Left ventricle myocardium inferior (tissue), 1 donor: ENCODE measurements at regions not wholly inside any gene's neighbourhood (a gene's known extent, or its start where the extent isn't known, plus 50 kb on each side); places are given as distances from the start of the nearest gene placed in this dataset.
"Not testable (repeated sequence)": the region's sequence is repeated elsewhere in the genome, so short reads cannot be mapped to it uniquely, and the experiment has no call there.

ENCODE experiments used
- DNase-seq: peaks from one replicate; pipeline ENCODE4 v3.0.0-alpha.2; 2020
- H3K27ac ChIP-seq: fragments of 200-600 bp; replicated peaks from 2 replicates; pipeline ENCODE4 v1.8.0; 2021
- H3K27me3 ChIP-seq: fragments of 200-600 bp; 2 replicates; pipeline ENCODE4 v1.8.0; 2021; ENCODE audit warnings: low read depth
- H3K36me3 ChIP-seq: fragments of 200-600 bp; 2 replicates; pipeline ENCODE4 v1.8.0; 2021
- H3K4me1 ChIP-seq: fragments of 200-600 bp; 2 replicates; pipeline ENCODE4 v1.8.0; 2021
- H3K4me3 ChIP-seq: fragments of 200-600 bp; 2 replicates; pipeline ENCODE4 v1.8.0; 2021; ENCODE audit warnings: mild to moderate bottlenecking, moderate library complexity
- H3K9me3 ChIP-seq: fragments of 200-600 bp; replicated peaks from 2 replicates; pipeline ENCODE4 v1.8.0; 2021
- intact Hi-C: fragments of 100-400 bp; cut with micrococcal nuclease; formaldehyde crosslinking; loops from one replicate; pipeline ENCODE4 v1.11.0; 2022
- TF ChIP-seq, protein P1 (sequence below): fragments of 200-600 bp; IDR thresholded peaks from 2 replicates; pipeline ENCODE4 v1.8.0; 2021; ENCODE audit warnings: antibody characterized with exemption, mild to moderate bottlenecking, borderline replicate concordance
- donor health status: DM: no; HTN: yes; CAD: no; lungs with severe emphysema.

GRCh38 chr17:20771104-20771503 is 191.6 kb downstream of the CDRT15L2 start:
- intact Hi-C loops, result no loop called here
- Histone ChIP-seq H3K4me1 (no peaks in the 10 kb centered on the region), H3K36me3 (no peaks in the 10 kb centered on the region), H3K27me3 (no peaks in the 10 kb centered on the region), H3K27ac (no peak overlapping the region), H3K9me3 (no peaks in the 10 kb centered on the region), H3K4me3 (no peak overlapping the region)
- TF ChIP-seq, protein P1, sequence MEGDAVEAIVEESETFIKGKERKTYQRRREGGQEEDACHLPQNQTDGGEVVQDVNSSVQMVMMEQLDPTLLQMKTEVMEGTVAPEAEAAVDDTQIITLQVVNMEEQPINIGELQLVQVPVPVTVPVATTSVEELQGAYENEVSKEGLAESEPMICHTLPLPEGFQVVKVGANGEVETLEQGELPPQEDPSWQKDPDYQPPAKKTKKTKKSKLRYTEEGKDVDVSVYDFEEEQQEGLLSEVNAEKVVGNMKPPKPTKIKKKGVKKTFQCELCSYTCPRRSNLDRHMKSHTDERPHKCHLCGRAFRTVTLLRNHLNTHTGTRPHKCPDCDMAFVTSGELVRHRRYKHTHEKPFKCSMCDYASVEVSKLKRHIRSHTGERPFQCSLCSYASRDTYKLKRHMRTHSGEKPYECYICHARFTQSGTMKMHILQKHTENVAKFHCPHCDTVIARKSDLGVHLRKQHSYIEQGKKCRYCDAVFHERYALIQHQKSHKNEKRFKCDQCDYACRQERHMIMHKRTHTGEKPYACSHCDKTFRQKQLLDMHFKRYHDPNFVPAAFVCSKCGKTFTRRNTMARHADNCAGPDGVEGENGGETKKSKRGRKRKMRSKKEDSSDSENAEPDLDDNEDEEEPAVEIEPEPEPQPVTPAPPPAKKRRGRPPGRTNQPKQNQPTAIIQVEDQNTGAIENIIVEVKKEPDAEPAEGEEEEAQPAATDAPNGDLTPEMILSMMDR, result no peak
- no peak for DNase-seq

DNA sequence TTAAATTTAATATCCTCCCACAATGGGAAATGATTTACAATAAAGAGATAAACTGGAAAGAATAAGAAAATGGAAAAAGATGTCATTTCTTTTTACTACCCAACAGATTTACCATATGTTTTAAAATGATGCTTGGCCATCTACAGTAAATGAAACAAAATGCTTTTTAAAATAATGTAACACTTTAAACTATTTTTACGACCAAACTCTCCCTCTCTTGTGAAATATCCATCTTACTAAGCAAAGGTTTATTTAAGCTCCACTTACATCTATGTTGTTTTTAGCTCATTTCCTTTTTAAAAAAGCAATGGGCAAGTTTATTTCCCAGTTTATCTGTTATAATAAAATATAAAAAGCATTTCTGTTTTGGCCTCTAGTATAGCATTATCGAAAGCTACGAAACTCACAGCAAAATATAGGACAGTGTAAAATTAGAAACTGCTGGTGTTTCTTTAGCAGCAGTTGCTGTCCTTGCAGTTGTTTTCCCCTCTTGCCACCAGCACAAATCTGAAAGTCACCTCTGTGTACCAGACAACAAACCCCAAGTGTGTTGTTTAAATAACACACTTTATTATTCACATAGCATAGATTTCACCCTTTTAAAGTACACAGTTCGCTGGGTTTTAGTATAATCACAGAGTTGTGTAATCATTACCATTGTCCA is 195.1 kb downstream of the CDRT15L2 start:
- intact Hi-C loops, result no loop called here
- TF ChIP-seq, protein P1, result no peak
- no peaks in the 10 kb centered on the region for H3K4me1 ChIP-seq
- H3K36me3 ChIP-seq, result no peaks in the 10 kb centered on the region
- no peaks in the 10 kb centered on the region for H3K9me3 ChIP-seq
- peaks cover 2% of the 10 kb centered on the region for H3K27me3 ChIP-seq
- no peak overlapping the region for H3K27ac ChIP-seq
- DNase-seq, result no peak
- no peak overlapping the region for H3K4me3 ChIP-seq

DNA sequence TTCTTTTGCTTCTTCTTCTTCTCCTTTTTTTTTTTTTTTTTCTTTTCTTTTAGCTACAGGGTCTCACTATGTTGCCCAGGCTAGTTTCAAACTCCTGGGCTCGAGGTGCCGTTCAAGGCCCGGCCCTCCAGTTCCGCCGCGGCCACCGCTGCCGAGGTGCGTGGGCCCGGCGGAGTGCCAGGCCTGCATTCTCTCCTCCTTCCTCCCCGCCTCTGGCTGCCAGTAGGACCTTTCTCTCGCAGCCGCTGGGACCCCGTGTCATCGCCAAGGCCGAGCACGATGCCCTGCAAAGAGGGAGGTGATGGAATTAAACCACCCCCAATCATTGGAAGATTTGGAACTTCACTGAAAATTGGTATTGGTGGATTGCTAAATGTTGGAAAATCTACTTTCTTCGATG is 195.8 kb downstream of the CDRT15L2 start:
- no peak overlapping the region for H3K4me3 ChIP-seq
- no peaks in the 10 kb centered on the region for H3K4me1 ChIP-seq
- intact Hi-C loops, result no loop called here
- no peaks in the 10 kb centered on the region for H3K9me3 ChIP-seq
- DNase-seq, result no peak
- H3K27ac ChIP-seq, result no peak overlapping the region
- peaks cover 4% of the 10 kb centered on the region for H3K27me3 ChIP-seq
- no peaks in the 10 kb centered on the region for H3K36me3 ChIP-seq
- TF ChIP-seq, protein P1, result no peak

DNA sequence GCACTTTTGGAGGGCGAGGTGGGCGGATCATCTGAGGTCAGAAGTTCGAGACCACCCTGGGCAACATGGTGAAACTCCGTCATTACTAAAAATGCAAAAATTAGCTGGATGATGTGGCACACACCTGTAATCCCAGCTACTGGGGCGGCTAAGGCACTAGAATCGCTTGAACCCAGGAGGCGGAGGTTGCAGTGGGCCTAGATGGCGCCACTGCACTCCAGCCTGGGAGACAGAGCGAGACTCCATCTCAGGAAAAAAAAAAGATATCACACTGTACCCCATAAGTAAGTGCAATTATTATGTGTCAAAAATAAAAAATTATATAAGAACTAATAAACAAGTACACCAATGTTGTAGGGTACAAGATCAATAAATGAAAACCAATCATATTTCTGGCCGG is 200.0 kb downstream of the CDRT15L2 start:
- Histone ChIP-seq H3K4me3 (no peak overlapping the region), H3K27ac (no peak overlapping the region), H3K36me3 (no peaks in the 10 kb centered on the region), H3K9me3 (no peaks in the 10 kb centered on the region), H3K27me3 (peaks cover 35% of the 10 kb centered on the region), H3K4me1 (no peaks in the 10 kb centered on the region)
- intact Hi-C loops, result no loop called here
- DNase-seq, result no peak
- TF ChIP-seq, protein P1, result no peak

DNA sequence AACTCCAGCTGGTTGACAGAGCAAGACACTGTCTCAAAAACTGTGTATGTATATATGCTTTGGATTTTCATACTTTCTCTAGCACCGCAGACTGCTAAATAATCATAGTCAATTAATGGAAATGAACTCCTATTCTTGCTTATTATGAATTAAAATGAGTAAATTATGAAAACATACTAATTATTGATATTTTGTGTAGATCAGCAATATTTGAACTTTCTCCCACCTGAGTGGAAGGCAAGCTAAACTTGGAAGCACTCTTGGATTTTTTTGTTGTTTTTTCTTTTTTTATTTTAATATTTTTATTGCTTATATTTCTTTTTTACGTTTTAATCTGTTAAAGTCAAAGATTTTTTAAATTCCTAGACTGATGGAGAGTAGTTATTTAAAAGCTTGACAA is 201.7 kb downstream of the CDRT15L2 start:
- no peak overlapping the region for H3K27ac ChIP-seq
- intact Hi-C loops, result no loop called here
- peaks cover 50% of the 10 kb centered on the region for H3K27me3 ChIP-seq
- no peaks in the 10 kb centered on the region for H3K4me1 ChIP-seq
- no peaks in the 10 kb centered on the region for H3K36me3 ChIP-seq
- H3K4me3 ChIP-seq, result no peak overlapping the region
- TF ChIP-seq, protein P1, result no peak
- DNase-seq, result no peak
- no peaks in the 10 kb centered on the region for H3K9me3 ChIP-seq

DNA sequence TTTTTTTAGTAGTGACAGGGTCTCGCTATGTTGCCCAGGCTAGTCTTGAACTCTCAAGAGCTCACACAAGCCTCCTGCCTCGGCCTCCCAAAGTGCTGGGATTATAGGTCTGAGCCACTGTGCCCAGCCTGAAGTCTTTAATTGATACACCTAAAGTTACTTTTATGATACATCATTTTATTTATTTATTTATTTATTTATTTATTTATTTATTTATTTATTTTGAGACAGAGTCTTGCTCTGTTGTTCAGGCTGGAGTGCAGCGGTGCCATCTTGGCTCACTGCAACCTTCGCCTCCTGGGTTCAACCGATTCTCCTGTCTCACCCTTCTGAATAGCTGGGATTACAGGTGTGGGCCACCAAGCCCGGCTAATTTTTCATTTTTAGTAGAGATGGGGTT is 202.3 kb downstream of the CDRT15L2 start:
- H3K27me3 ChIP-seq, result peaks cover 52% of the 10 kb centered on the region
- DNase-seq, H3K9me3 ChIP-seq, H3K27ac ChIP-seq, H3K4me3 ChIP-seq, intact Hi-C loops, H3K4me1 ChIP-seq, H3K36me3 ChIP-seq: not testable (repeated sequence)
